Adrenal gland (tissue), 5 donors: ENCODE measurements at regions not wholly inside any gene's neighbourhood (a gene's known extent, or its start where the extent isn't known, plus 50 kb on each side); places are given as distances from the start of the nearest gene placed in this dataset.

Experiments
- CTCF ChIP-seq, 6 experiments: fragments of 450-650 bp in 4 of 6; fragments of 200-600 bp in 2 of 6; sonication (generic) in 1 of 6; IDR thresholded peaks; 1 replicate in 5 of 6; 2 replicates in 1 of 6; pipeline versions ENCODE4 v1.5.1 to v1.8.0; 2016 to 2021; ENCODE audit warnings: antibody characterized with exemption in 6 of 6, mild to moderate bottlenecking in 2 of 6, moderate library complexity in 1 of 6
- POLR2A ChIP-seq, 2 donors: fragments of 450-650 bp; IDR thresholded peaks; one replicate each; pipeline ENCODE4 v1.6.1; 2017; ENCODE audit warnings: antibody characterized with exemption in 2 of 2, mild to moderate bottlenecking in 2 of 2, moderate library complexity in 1 of 2
- donor health status: DM: no; HTN: no; CAD: no.

- no peak for TF ChIP-seq CTCF (IDR thresholded peaks at IDR 0.05)
- no peak for TF ChIP-seq POLR2A (IDR thresholded peaks at IDR 0.05)
These were observed 99.3 kb upstream of the FAT3 start for GRCh38 chr11:92125321-92125720.
